Tibial artery (tissue), 4 donors: ENCODE measurements at regions not wholly inside any gene's neighbourhood (a gene's known extent, or its start where the extent isn't known, plus 50 kb on each side); places are given as distances from the start of the nearest gene placed in this dataset.
A peak's percentile ranks its signal among the peaks of the same experiment; 100 is the strongest.

Experiments
- DNase-seq, 2 donors: peaks; one replicate each; pipeline ENCODE4 v3.0.0-alpha.2; 2019
- H3K27ac ChIP-seq, 2 donors: fragments of 200-600 bp; sonication (generic) in 1 of 2; 1 replicate in 1 of 2; 2 replicates in 1 of 2; pipeline ENCODE4 v1.5.1; 2018 to 2019; ENCODE audit warnings: mild to moderate bottlenecking in 1 of 2
- H3K27me3 ChIP-seq, 2 donors: fragments of 200-600 bp; sonication (generic) in 1 of 2; one replicate each; pipeline versions ENCODE4 v1.5.1 to v1.6.0; 2016 to 2019
- H3K36me3 ChIP-seq, 3 donors: fragments of 200-600 bp; sonication (generic) in 2 of 3; one replicate each; pipeline ENCODE4 v1.5.1; 2016 to 2019; ENCODE audit warnings: mild to moderate bottlenecking in 2 of 3
- H3K4me1 ChIP-seq, 4 donors: fragments of 200-600 bp; sonication (generic) in 2 of 4; 1 replicate in 3 of 4; 2 replicates in 1 of 4; pipeline ENCODE4 v1.5.1; 2016 to 2019
- H3K4me3 ChIP-seq, 2 donors: fragments of 200-600 bp; sonication (generic) in 1 of 2; 1 replicate in 1 of 2; 2 replicates in 1 of 2; pipeline ENCODE4 v1.5.1; 2018 to 2019; ENCODE audit warnings: mild to moderate bottlenecking in 2 of 2
- H3K9me3 ChIP-seq, 3 donors: fragments of 200-600 bp; sonication (generic) in 1 of 3; one replicate each; pipeline ENCODE4 v1.5.1; 2016 to 2019
- intact Hi-C: fragments of 100-400 bp; cut with DNase I; formaldehyde crosslinking; loops from one replicate; pipeline ENCODE4 v1.15.0; 2023; ENCODE audit warnings: low total_unique reads
- TF ChIP-seq, protein P1 (sequence below), 2 experiments: fragments of 200-600 bp in 1 of 2; fragments of 450-650 bp in 1 of 2; IDR thresholded peaks; one replicate each; pipeline ENCODE4 v1.5.1; 2017 to 2019; ENCODE audit warnings: antibody characterized with exemption in 2 of 2, mild to moderate bottlenecking in 1 of 2, moderate library complexity in 1 of 2

DNA sequence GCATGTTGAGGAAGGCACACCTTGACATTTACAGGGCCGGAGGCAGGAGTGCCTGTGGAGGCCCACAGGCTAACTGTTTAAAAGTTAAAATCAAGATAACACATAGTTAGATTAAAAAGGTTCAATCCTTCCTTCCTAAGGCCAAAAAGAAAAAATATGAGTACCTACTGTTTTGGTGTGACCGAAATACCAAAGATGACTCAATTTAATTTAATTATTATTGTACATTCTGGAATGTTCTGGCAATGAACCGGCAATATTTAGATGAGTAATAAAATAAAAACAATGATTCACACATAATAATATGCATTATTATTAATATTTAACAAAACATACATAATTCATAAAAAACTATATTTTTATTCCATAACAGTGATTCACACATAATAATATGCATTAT lies 136.8 kb upstream of the NTF3 start:
- Histone ChIP-seq H3K36me3 (no peaks in the 10 kb centered on the region), H3K4me3 (no peak overlapping the region), H3K9me3 (no peaks in the 10 kb centered on the region), H3K27ac (no peak overlapping the region), H3K4me1 (no peaks in the 10 kb centered on the region), H3K27me3 (no peaks in the 10 kb centered on the region)
- intact Hi-C loops, result no loop called here
- TF ChIP-seq, protein P1, sequence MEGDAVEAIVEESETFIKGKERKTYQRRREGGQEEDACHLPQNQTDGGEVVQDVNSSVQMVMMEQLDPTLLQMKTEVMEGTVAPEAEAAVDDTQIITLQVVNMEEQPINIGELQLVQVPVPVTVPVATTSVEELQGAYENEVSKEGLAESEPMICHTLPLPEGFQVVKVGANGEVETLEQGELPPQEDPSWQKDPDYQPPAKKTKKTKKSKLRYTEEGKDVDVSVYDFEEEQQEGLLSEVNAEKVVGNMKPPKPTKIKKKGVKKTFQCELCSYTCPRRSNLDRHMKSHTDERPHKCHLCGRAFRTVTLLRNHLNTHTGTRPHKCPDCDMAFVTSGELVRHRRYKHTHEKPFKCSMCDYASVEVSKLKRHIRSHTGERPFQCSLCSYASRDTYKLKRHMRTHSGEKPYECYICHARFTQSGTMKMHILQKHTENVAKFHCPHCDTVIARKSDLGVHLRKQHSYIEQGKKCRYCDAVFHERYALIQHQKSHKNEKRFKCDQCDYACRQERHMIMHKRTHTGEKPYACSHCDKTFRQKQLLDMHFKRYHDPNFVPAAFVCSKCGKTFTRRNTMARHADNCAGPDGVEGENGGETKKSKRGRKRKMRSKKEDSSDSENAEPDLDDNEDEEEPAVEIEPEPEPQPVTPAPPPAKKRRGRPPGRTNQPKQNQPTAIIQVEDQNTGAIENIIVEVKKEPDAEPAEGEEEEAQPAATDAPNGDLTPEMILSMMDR (IDR thresholded peaks at IDR 0.05), result no peak
- DNase-seq, result no peak

DNA sequence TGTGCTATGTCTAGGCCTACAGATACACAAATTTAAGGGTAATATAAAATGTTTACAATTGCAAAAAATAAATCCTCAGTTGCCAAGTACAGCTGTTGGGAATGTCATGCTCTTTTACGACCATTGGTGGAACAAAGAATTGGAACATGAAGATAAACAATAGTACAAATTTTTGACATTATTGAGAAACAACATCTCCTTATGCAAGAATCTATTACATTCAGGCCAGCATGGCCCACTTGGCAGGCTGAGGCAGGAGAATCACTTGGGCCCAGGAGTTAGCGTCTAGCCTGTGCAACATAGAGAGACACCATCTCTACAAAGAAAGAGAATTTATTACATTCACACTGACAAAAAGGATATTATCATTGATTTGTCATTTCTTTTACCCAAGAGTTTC lies 135.9 kb upstream of the NTF3 start:
- no peaks in the 10 kb centered on the region for H3K9me3 ChIP-seq
- no peak overlapping the region for H3K4me3 ChIP-seq
- H3K27me3 ChIP-seq, result no peaks in the 10 kb centered on the region
- no peak overlapping the region for H3K27ac ChIP-seq
- DNase-seq, result peak in 1 of 2 donors; percentile 40
- TF ChIP-seq, protein P1 (IDR thresholded peaks at IDR 0.05), result no peak
- no peaks in the 10 kb centered on the region for H3K36me3 ChIP-seq
- no peaks in the 10 kb centered on the region for H3K4me1 ChIP-seq
- intact Hi-C loops, result no loop called here

DNA sequence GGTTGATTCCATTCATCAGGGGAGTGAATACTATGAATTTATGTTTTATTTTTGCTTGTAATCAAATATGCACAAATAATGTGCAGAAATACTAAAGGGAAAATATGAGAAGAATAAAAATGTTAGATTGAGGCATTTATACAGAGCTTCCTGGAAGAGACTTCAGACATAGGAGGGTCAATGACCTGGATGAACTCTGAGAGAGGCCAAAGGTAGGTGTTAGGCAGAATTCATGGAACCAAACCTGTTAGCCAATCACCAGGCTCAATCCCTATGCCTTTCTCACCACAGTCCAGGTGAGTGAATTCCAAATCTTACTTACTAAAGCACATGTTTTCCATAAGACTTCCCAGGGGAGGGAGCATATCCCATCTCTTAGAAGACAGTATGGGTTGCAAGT lies 130.4 kb upstream of the NTF3 start:
- TF ChIP-seq, protein P1 (IDR thresholded peaks at IDR 0.05), result no peak
- H3K27me3 ChIP-seq, result no peaks in the 10 kb centered on the region
- H3K4me3 ChIP-seq, result no peak overlapping the region
- H3K27ac ChIP-seq, result no peak overlapping the region
- H3K9me3 ChIP-seq, result no peaks in the 10 kb centered on the region
- no peak for DNase-seq
- intact Hi-C loops, result no loop called here
- no peaks in the 10 kb centered on the region for H3K36me3 ChIP-seq
- peaks cover 0 to 14% (median 2%) of the 10 kb centered on the region in 4 donors for H3K4me1 ChIP-seq

DNA sequence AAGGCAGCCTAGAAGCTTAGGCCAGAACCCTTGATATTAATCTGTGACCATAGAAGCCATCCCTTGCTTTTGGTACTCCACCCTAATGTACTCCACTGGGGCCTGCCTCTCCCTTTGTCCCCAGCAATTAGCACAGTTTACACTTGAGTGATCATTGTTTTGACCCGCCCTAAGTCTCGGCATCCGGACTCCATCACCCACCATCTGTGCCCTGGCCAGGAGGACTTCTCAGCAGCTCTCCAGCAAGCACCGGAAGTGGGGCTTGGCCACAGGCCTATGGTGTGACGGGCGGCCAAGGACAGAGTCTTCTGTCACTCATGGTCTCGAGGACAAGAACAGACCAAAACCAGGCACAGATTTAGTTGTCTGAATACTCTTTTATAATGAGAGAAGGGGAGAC lies 126.5 kb upstream of the NTF3 start:
- intact Hi-C loops, result no loop called here
- Histone ChIP-seq H3K4me1 (peaks cover 0 to 40% (median 2%) of the 10 kb centered on the region in 4 donors), H3K9me3 (no peaks in the 10 kb centered on the region), H3K27ac (no peak overlapping the region), H3K36me3 (no peaks in the 10 kb centered on the region), H3K27me3 (no peaks in the 10 kb centered on the region), H3K4me3 (no peak overlapping the region)
- TF ChIP-seq, protein P1 (IDR thresholded peaks at IDR 0.05), result no peak
- DNase-seq, result peak in 1 of 2 donors; percentile 69

DNA sequence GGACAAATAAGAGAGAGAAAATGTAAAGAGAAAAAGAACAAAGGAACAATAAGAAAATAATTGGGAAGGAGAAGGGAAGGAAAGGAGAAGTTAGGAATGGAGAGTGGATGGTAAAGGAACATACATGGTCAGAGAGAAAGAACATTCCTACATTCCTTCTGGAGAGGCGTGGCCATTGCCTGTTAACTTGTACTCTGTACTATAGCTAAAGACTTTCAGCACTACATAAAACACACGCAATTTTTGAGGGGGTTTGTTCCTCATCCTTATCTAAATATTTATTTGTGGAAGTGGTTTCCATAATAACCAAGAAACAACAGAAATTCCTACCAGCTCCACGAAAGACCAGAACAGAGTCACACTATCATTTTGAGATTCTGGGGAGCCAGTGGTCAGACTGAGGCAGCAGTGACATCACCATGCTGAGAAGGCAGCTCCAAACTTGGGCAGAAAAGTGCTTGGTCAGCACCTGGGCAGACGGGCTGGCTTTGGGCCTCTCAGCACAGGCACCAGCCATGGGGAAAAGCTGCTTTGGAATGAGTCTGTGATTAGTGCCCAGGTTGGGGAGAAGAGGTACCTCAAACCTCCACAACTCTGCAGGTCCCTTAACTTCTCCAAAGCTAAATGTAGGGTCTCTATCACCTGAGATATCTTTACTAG lies 125.9 kb upstream of the NTF3 start:
- H3K9me3 ChIP-seq, result no peaks in the 10 kb centered on the region
- TF ChIP-seq, protein P1 (IDR thresholded peaks at IDR 0.05), result no peak
- H3K4me1 ChIP-seq, result peaks cover 0 to 40% (median 2%) of the 10 kb centered on the region in 4 donors
- DNase-seq, result no peak
- H3K4me3 ChIP-seq, result no peak overlapping the region
- H3K27me3 ChIP-seq, result no peaks in the 10 kb centered on the region
- no peak overlapping the region for H3K27ac ChIP-seq
- H3K36me3 ChIP-seq, result no peaks in the 10 kb centered on the region
- intact Hi-C loops, result no loop called here

DNA sequence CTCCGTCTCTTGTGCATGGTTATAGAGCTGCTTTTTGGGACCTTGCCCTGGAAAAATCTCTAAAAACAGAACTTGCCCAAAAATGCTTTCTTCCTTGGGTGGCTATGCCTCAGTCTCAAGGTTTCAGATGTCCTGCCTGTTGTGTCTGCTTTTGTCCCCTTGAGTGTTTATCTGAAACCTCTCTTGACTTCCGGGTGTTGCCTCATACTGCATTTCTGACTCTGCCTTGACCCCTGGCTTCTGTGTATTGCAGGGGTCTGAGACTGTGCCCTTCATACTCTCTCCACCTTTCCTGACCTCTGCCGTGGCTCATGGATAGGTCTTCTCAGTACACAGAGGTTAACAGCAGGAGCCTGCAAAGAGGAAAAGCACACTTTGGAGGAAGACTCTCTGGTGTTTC lies 124.8 kb upstream of the NTF3 start:
- TF ChIP-seq, protein P1 (IDR thresholded peaks at IDR 0.05), result no peak
- Histone ChIP-seq H3K9me3 (no peaks in the 10 kb centered on the region), H3K27ac (no peak overlapping the region), H3K4me1 (peaks cover 0 to 40% (median 2%) of the 10 kb centered on the region in 4 donors), H3K4me3 (no peak overlapping the region), H3K27me3 (no peaks in the 10 kb centered on the region), H3K36me3 (no peaks in the 10 kb centered on the region)
- intact Hi-C loops, result no loop called here
- no peak for DNase-seq
